Brain microvascular endothelial cell (primary cell): ENCODE measurements at regions not wholly inside any gene's neighbourhood (a gene's known extent, or its start where the extent isn't known, plus 50 kb on each side); places are given as distances from the start of the nearest gene placed in this dataset.

Source experiments
- DNase-seq: peaks from one replicate; pipeline ENCODE4 v3.0.0-alpha.2; 2020
- H3K27ac ChIP-seq: fragments of 250-450 bp; sonication (Bioruptor Pico); 2 replicates; pipeline ENCODE4 v1.5.1; 2020; ENCODE audit warnings: mild to moderate bottlenecking, moderate library complexity
- H3K27me3 ChIP-seq: fragments of 250-450 bp; sonication (Bioruptor Pico); replicated peaks from 2 replicates; pipeline ENCODE4 v1.5.1; 2020; ENCODE audit warnings: mild to moderate bottlenecking
- H3K36me3 ChIP-seq: fragments of 250-450 bp; sonication (Bioruptor Pico); replicated peaks from 2 replicates; pipeline ENCODE4 v1.5.1; 2020; ENCODE audit warnings: mild to moderate bottlenecking
- H3K4me3 ChIP-seq: 2 replicates; pipeline ENCODE4 v1.5.1; 2011; ENCODE audit warnings: low read depth, mild to moderate bottlenecking, control low read depth, low read length, moderate library complexity
- CTCF ChIP-seq: IDR thresholded peaks from 2 replicates; pipeline ENCODE4 v1.5.1; 2011; ENCODE audit warnings: low read depth, mild to moderate bottlenecking, moderate library complexity, low read length, control low read depth, inconsistent platforms; ENCODE audit errors: missing control alignments
- in situ Hi-C: cut with HindIII; loops from 2 replicates; pipeline ENCODE4 v1.10.0; 2017; ENCODE audit warnings: low sequenced_read_pairs, low pct_ligation_motif_present

GRCh38 chr1:94329986-94330385, 88.2 kb upstream of the ABCD3 start:
- Histone ChIP-seq H3K27ac (no peak overlapping the region), H3K27me3 (no peaks in the 10 kb centered on the region), H3K4me3 (no peak overlapping the region), H3K36me3 (no peaks in the 10 kb centered on the region)
- in situ Hi-C loops, result loop anchor here (10.0 to 25.0 kb wide), 2 partner anchors 93 to 295 kb away; partner anchors contain the start of gene ARHGAP29
- TF ChIP-seq CTCF, result peak; percentile 81
- DNase-seq, result peak; percentile 57

GRCh38 chr1:94329276-94329675, 88.9 kb upstream of the ABCD3 start:
- Histone ChIP-seq H3K36me3 (no peaks in the 10 kb centered on the region), H3K27ac (no peak overlapping the region), H3K27me3 (no peaks in the 10 kb centered on the region), H3K4me3 (no peak overlapping the region)
- DNase-seq, result no peak
- TF ChIP-seq CTCF, result no peak
- in situ Hi-C loops, result loop anchor here (25.0 kb wide), 1 partner anchor 92 kb away; the partner anchor contains the start of gene ARHGAP29

- in situ Hi-C loops, result loop anchor here (25.0 kb wide), 1 partner anchor 90 kb away; the partner anchor contains the start of gene ARHGAP29
- no peak for TF ChIP-seq CTCF
- Histone ChIP-seq H3K27me3 (no peaks in the 10 kb centered on the region), H3K4me3 (no peak overlapping the region), H3K36me3 (no peaks in the 10 kb centered on the region), H3K27ac (peak overlapping the region; percentile 96)
- DNase-seq, result peak; percentile 74
These were observed 89.8 kb upstream of the ARHGAP29 start for GRCh38 chr1:94327001-94327690.

GRCh38 chr1:94326329-94326728, 88.9 kb upstream of the ARHGAP29 start:
- Histone ChIP-seq H3K27me3 (no peaks in the 10 kb centered on the region), H3K36me3 (no peaks in the 10 kb centered on the region), H3K4me3 (no peak overlapping the region), H3K27ac (peak overlapping the region; percentile 96)
- no peak for DNase-seq
- TF ChIP-seq CTCF, result no peak
- in situ Hi-C loops, result loop anchor here (25.0 kb wide), 1 partner anchor 89 kb away; the partner anchor contains the start of gene ARHGAP29

- peak; percentile 98 for DNase-seq
- no peak for TF ChIP-seq CTCF
- H3K4me3 ChIP-seq, result no peak overlapping the region
- peak overlapping the region; percentile 96 for H3K27ac ChIP-seq
- H3K27me3 ChIP-seq, result no peaks in the 10 kb centered on the region
- no peaks in the 10 kb centered on the region for H3K36me3 ChIP-seq
- in situ Hi-C loops, result loop anchor here (25.0 kb wide), 1 partner anchor 88 kb away; the partner anchor contains the start of gene ARHGAP29
These were observed 88.3 kb upstream of the ARHGAP29 start for GRCh38 chr1:94325377-94326302.
